Thyroid gland (tissue), 4 donors: ENCODE measurements at regions not wholly inside any gene's neighbourhood (a gene's known extent, or its start where the extent isn't known, plus 50 kb on each side); places are given as distances from the start of the nearest gene placed in this dataset.

Source experiments
- CTCF ChIP-seq, 6 experiments: fragments of 200-600 bp in 3 of 6; fragments of 450-650 bp in 3 of 6; sonication (generic) in 3 of 6; IDR thresholded peaks; one replicate each; pipeline ENCODE4 v1.5.1; 2016 to 2019; ENCODE audit warnings: antibody characterized with exemption in 6 of 6, mild to moderate bottlenecking in 2 of 6, inconsistent platforms in 1 of 6, moderate library complexity in 1 of 6
- POLR2A ChIP-seq, 2 donors: fragments of 450-650 bp; IDR thresholded peaks; one replicate each; pipeline ENCODE4 v1.6.1; 2017; ENCODE audit warnings: antibody characterized with exemption in 2 of 2, mild to moderate bottlenecking in 2 of 2, moderate library complexity in 1 of 2

DNA sequence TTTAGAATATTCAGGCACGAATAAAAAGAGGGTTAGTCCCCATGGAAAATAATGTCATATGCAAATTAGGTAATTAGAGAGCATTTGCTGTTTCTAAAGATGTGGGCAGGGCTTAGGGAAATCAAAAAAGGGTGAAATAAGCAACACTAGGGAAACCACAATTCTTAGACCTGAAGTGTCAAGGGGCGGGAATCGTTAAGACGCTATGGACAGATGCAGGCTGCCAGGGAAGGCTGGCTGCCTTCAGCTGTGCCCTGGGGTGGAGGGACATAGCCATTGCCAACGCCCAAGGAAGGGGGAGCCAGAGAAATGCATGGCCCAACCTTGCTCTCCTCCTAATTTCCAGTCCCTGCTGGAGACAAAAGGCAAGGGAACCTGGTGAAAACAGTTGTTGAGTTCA is 141.7 kb upstream of the PROK2 start:
- TF ChIP-seq CTCF (IDR thresholded peaks at IDR 0.05), result no peak
- no peak for TF ChIP-seq POLR2A (IDR thresholded peaks at IDR 0.05)
